AG10803 (cell line): ENCODE measurements at regions not wholly inside any gene's neighbourhood (a gene's known extent, or its start where the extent isn't known, plus 50 kb on each side); places are given as distances from the start of the nearest gene placed in this dataset.

ENCODE experiments used
- DNase-seq: peaks from one replicate; pipeline ENCODE4 v3.0.0; 2010; ENCODE audit warnings: low read depth
- H3K4me3 ChIP-seq: 2 replicates; pipeline ENCODE4 v1.5.1; 2011; ENCODE audit warnings: mild to moderate bottlenecking, low read length, control low read depth
- CTCF ChIP-seq: conservative IDR thresholded peaks from 2 replicates; pipeline ENCODE4 v1.5.1; 2011; ENCODE audit warnings: mild to moderate bottlenecking, low read length, control low read depth, inconsistent platforms

- DNase-seq, result no peak
- no peak for TF ChIP-seq CTCF
- H3K4me3 ChIP-seq, result no peak overlapping the region
These were observed 307.5 kb upstream of the DACH1 start for GRCh38 chr13:72174549-72174948.

GRCh38 chr13:72170571-72170970 is 303.6 kb upstream of the DACH1 start:
- no peak for DNase-seq
- no peak for TF ChIP-seq CTCF
- H3K4me3 ChIP-seq, result no peak overlapping the region

- no peak for TF ChIP-seq CTCF
- H3K4me3 ChIP-seq, result no peak overlapping the region
- DNase-seq, result no peak
These were observed 301.3 kb upstream of the DACH1 start for GRCh38 chr13:72168126-72168855.

GRCh38 chr13:72166102-72166650 is 299.2 kb upstream of the DACH1 start:
- no peak for TF ChIP-seq CTCF
- no peak for DNase-seq
- no peak overlapping the region for H3K4me3 ChIP-seq

- DNase-seq, result no peak
- no peak for TF ChIP-seq CTCF
- no peak overlapping the region for H3K4me3 ChIP-seq
These were observed 298.3 kb upstream of the DACH1 start for GRCh38 chr13:72165276-72165675.

- no peak for TF ChIP-seq CTCF
- no peak overlapping the region for H3K4me3 ChIP-seq
- DNase-seq, result no peak
These were observed 297.8 kb upstream of the DACH1 start for GRCh38 chr13:72164811-72165210.

- H3K4me3 ChIP-seq, result no peak overlapping the region
- no peak for TF ChIP-seq CTCF
- peak; percentile 8 for DNase-seq
These were observed 296.7 kb upstream of the DACH1 start for GRCh38 chr13:72163678-72164077.
